ENCODE measurements at regions not wholly inside any gene's neighbourhood (a gene's known extent, or its start where the extent isn't known, plus 50 kb on each side); places are given as distances from the start of the nearest gene placed in this dataset.
"Not testable (repeated sequence)": the region's sequence is repeated elsewhere in the genome, so short reads cannot be mapped to it uniquely, and the experiment has no call there.

GRCh38 chr5:142398011-142398729 lies 73.3 kb upstream of the SPRY4 start:
- intact Hi-C loops (cut with DNase I) = not testable (repeated sequence)

GRCh38 chr5:142397178-142397577 lies 72.4 kb upstream of the SPRY4 start:
- DNase-seq (ENCODE audit: low spot score) = no peak
- intact Hi-C loops (cut with DNase I) = no loop called here

More at GRCh38 chr5:142398011-142398729, 73.3 kb upstream of the SPRY4 start:
- not testable (repeated sequence) for DNase-seq (ENCODE audit: low spot score)

- intact Hi-C loops (cut with DNase I) = no loop called here
- no peak for DNase-seq (ENCODE audit: low spot score)
Measured at GRCh38 chr5:142396436-142397038, 71.7 kb upstream of the SPRY4 start.

- DNase-seq (ENCODE audit: low spot score) = no peak
- intact Hi-C loops (cut with DNase I) = no loop called here
Measured at GRCh38 chr5:142395334-142395733, 70.5 kb upstream of the SPRY4 start.

- DNase-seq (ENCODE audit: low spot score) = no peak
- intact Hi-C loops (cut with DNase I) = no loop called here
Measured at GRCh38 chr5:142391058-142391845, 66.4 kb upstream of the SPRY4 start.

GRCh38 chr5:142390334-142390733 lies 65.5 kb upstream of the SPRY4 start:
- intact Hi-C loops (cut with DNase I) = no loop called here
- no peak for DNase-seq (ENCODE audit: low spot score)

- DNase-seq (ENCODE audit: low spot score) = no peak
Measured at GRCh38 chr5:142388696-142389095, 63.9 kb upstream of the SPRY4 start.

GRCh38 chr5:142387024-142387682 lies 62.3 kb upstream of the SPRY4 start:
- DNase-seq (ENCODE audit: low spot score) = no peak
- intact Hi-C loops (cut with DNase I) = no loop called here

More at GRCh38 chr5:142388696-142389095, 63.9 kb upstream of the SPRY4 start:
- intact Hi-C loops (cut with DNase I) = no loop called here

GRCh38 chr5:142386137-142387023 lies 61.6 kb upstream of the SPRY4 start:
- intact Hi-C loops (cut with DNase I) = no loop called here
- no peak for DNase-seq (ENCODE audit: low spot score)

- intact Hi-C loops (cut with DNase I) = no loop called here
- no peak for DNase-seq (ENCODE audit: low spot score)
Measured at GRCh38 chr5:142385194-142385593, 60.4 kb upstream of the SPRY4 start.

- intact Hi-C loops (cut with DNase I) = no loop called here
- DNase-seq (ENCODE audit: low spot score) = no peak
Measured at GRCh38 chr5:142384014-142384413, 59.2 kb upstream of the SPRY4 start.

- DNase-seq (ENCODE audit: low spot score) = no peak
- intact Hi-C loops (cut with DNase I) = no loop called here
Measured at GRCh38 chr5:142382186-142382585, 57.4 kb upstream of the SPRY4 start.

- intact Hi-C loops (cut with DNase I) = no loop called here
- DNase-seq (ENCODE audit: low spot score) = no peak
Measured at GRCh38 chr5:142378737-142379634, 54.2 kb upstream of the SPRY4 start.

GRCh38 chr5:142375944-142376411 lies 51.2 kb upstream of the SPRY4 start:
- DNase-seq (ENCODE audit: low spot score) = no peak
- intact Hi-C loops (cut with DNase I) = no loop called here

Measured in posterior vena cava (tissue), 2 donors.